HEK293 (cell line): ENCODE measurements at regions not wholly inside any gene's neighbourhood (a gene's known extent, or its start where the extent isn't known, plus 50 kb on each side); places are given as distances from the start of the nearest gene placed in this dataset.

Source experiments
- RBAK ChIP-seq: fragments of 450-650 bp; formaldehyde crosslinking; IDR thresholded peaks from 2 replicates; pipeline ENCODE4 v1.5.1; 2016; ENCODE audit warnings: missing biosample characterization, missing genetic modification characterization
- SETDB1 ChIP-seq: IDR thresholded peaks from one replicate; pipeline ENCODE4 v1.6.1; 2017; ENCODE audit warnings: mild to moderate bottlenecking, low read length, moderate library complexity, mixed read lengths; ENCODE audit not compliant: insufficient read length
- ZBTB1 ChIP-seq: fragments of 450-650 bp; formaldehyde crosslinking; IDR thresholded peaks from 2 replicates; pipeline ENCODE4 v1.5.1; 2016; ENCODE audit warnings: missing biosample characterization, missing genetic modification characterization
- ZBTB48 ChIP-seq: fragments of 450-650 bp; formaldehyde crosslinking; IDR thresholded peaks from 2 replicates; pipeline ENCODE4 v1.5.1; 2016; ENCODE audit warnings: missing biosample characterization, missing genetic modification characterization
- ZNF10 ChIP-seq: fragments of 450-650 bp; formaldehyde crosslinking; IDR thresholded peaks from 2 replicates; pipeline ENCODE4 v1.5.1; 2017; ENCODE audit warnings: missing biosample characterization, missing genetic modification characterization
- ZNF184 ChIP-seq: fragments of 450-650 bp; IDR thresholded peaks from 2 replicates; pipeline ENCODE4 v1.5.1; 2018; ENCODE audit warnings: missing biosample characterization, mild to moderate bottlenecking, missing genetic modification characterization
- ZNF521 ChIP-seq: fragments of 450-650 bp; formaldehyde crosslinking; IDR thresholded peaks from 2 replicates; pipeline ENCODE4 v1.5.1; 2017; ENCODE audit warnings: missing biosample characterization, mild to moderate bottlenecking, missing genetic modification characterization
- ZNF561 ChIP-seq: fragments of 450-650 bp; IDR thresholded peaks from 2 replicates; pipeline ENCODE4 v1.5.1; 2018; ENCODE audit warnings: missing biosample characterization, missing genetic modification characterization, borderline replicate concordance
- TF ChIP-seq, protein P1 (sequence below): fragments of 450-650 bp; formaldehyde crosslinking; IDR thresholded peaks from 2 replicates; pipeline ENCODE4 v1.5.1; 2016; ENCODE audit warnings: missing biosample characterization, missing genetic modification characterization

DNA sequence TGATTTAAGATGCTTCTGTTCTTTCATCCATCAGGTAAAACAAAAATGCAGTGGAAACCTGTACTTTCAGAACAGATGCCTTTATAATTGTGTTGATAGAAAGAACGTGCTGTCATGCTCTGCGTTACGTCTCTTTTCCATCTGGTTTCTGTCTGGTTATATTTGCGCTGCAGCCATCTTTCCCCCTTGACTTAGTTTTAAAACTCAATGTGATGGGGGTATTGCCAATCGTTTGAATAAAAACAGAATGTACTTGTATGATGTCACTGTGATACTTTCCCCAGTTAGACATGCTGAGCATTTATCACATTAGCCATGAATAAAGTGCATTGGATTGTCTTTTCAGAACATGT, 508.6 kb downstream of the ADCYAP1 start:
- TF ChIP-seq, protein P1, sequence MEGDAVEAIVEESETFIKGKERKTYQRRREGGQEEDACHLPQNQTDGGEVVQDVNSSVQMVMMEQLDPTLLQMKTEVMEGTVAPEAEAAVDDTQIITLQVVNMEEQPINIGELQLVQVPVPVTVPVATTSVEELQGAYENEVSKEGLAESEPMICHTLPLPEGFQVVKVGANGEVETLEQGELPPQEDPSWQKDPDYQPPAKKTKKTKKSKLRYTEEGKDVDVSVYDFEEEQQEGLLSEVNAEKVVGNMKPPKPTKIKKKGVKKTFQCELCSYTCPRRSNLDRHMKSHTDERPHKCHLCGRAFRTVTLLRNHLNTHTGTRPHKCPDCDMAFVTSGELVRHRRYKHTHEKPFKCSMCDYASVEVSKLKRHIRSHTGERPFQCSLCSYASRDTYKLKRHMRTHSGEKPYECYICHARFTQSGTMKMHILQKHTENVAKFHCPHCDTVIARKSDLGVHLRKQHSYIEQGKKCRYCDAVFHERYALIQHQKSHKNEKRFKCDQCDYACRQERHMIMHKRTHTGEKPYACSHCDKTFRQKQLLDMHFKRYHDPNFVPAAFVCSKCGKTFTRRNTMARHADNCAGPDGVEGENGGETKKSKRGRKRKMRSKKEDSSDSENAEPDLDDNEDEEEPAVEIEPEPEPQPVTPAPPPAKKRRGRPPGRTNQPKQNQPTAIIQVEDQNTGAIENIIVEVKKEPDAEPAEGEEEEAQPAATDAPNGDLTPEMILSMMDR = no peak
- TF ChIP-seq ZBTB48 (no peak), ZNF10 (tag by site-specific recombination) (no peak), ZNF521 (tag by site-specific recombination) (no peak), ZNF184 (tag by site-specific recombination) (no peak), ZNF561 (no peak), RBAK (tag by site-specific recombination) (no peak), ZBTB1 (no peak), SETDB1 (no peak)
